ENCODE measurements at regions not wholly inside any gene's neighbourhood (a gene's known extent, or its start where the extent isn't known, plus 50 kb on each side); places are given as distances from the start of the nearest gene placed in this dataset.
A peak's percentile ranks its signal among the peaks of the same experiment; 100 is the strongest.
"Not testable (repeated sequence)": the region's sequence is repeated elsewhere in the genome, so short reads cannot be mapped to it uniquely, and the experiment has no call there.

DNA sequence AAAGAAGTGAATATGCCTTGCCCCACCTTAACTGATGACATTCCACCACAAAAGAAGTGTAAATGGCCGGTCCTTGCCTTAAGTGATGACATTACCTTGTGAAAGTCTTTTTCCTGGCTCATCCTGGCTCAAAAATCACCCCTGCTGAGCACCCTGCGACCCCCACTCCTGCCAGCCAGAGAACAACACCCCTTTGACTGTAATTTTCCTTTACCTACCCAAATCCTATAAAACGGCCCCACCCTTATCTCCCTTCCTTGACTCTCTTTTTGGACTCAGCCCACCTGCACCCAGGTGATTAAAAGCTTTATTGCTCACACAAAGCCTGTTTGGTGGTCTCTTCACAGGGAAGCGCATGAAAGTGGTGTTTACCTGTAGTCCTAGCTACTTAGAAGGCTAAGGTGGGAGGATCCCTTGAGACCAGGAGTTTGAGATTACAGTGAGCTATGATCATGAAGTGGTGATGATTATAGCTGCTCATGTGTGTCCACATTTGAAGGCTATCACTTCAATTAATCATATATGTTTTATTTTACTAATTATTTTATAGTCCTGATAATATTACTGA is 985.8 kb upstream of the POT1 start:
- peaks cover 0 to 31% (median 8%) of the 10 kb centered on the region in 7 donors for H3K9me3 Mint-ChIP-seq
- not testable (repeated sequence) for H3K4me1 Mint-ChIP-seq; ATAC-seq (ENCODE audit: low read depth in 2 of 2); H3K27ac Mint-ChIP-seq; H3K4me3 Mint-ChIP-seq; H3K36me3 Mint-ChIP-seq; H3K27me3 Mint-ChIP-seq; DNase-seq

DNA sequence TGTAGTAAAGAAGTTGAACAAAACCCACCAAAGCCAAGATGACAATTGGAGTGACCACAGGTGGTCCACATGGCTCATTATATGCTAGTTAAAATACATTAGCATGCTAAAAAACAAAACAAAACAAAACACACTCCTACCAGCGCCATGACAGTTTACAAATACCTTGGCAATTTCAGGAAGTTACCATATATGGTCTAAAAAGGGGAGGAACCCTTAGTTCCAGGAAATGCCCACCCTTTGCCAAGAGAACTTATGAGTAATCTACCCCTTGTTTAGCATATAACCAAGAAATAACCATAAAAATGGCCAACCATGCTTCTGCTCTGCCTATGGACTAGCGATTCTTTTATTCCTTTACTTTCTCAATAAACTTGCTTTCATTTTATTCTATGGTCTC is 979.1 kb upstream of the POT1 start:
- Mint-ChIP-seq H3K9me3 (peaks cover 2 to 21% (median 5%) of the 10 kb centered on the region in 7 donors), H3K36me3 (no peaks in the 10 kb centered on the region), H3K27ac (no peak overlapping the region), H3K27me3 (no peaks in the 10 kb centered on the region), H3K4me1 (no peaks in the 10 kb centered on the region), H3K4me3 (no peak overlapping the region)
- ATAC-seq (ENCODE audit: low read depth in 2 of 2) = no peak
- DNase-seq = no peak

DNA sequence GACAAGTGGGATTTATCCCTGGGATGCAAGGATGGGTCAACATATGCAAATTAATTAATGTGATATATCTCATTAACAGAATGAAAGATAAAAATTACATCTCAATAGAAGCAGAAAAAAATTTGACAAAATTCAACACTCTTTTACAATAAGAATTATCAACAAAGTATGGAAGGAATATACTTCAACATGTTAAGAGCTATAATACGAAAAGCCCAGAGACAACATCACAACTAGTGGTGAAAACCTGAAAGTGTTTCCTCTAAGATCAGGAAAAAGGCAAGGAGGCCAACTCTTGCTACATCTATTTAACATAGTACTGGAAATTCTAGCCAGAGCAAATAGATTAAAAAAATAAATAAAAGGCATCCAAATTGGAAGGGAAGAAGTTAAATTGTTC is 970.0 kb upstream of the POT1 start:
- Mint-ChIP-seq H3K4me3 (no peak overlapping the region), H3K27ac (no peak overlapping the region), H3K36me3 (no peaks in the 10 kb centered on the region), H3K27me3 (no peaks in the 10 kb centered on the region), H3K9me3 (peaks cover 0 to 28% (median 2%) of the 10 kb centered on the region in 7 donors), H3K4me1 (no peaks in the 10 kb centered on the region)
- no peak for ATAC-seq (ENCODE audit: low read depth in 2 of 2)
- no peak for DNase-seq

DNA sequence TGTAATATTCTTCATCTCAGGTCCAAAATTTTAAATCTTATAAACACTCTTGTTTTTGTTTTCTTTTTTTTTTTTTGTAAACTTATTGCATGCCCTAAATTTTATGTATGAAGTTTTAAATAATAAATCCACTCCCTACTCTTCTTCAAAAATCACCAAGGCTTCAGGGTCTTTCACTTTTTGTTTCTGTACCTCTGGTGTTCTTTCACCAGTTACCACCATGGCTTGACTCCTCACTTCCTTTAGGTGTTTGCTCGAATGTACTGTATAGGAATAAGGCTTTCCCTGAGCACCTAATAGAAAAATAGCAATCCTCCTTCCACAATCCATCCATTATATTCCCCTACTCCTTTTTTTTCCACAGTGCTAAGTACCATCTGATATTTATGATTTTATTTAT is 962.8 kb upstream of the POT1 start:
- Mint-ChIP-seq H3K4me3 (no peak overlapping the region), H3K36me3 (peaks cover 0 to 7% of the 10 kb centered on the region in 2 donors), H3K9me3 (peaks cover 0 to 7% (median 6%) of the 10 kb centered on the region in 7 donors), H3K27ac (no peak overlapping the region), H3K27me3 (no peaks in the 10 kb centered on the region), H3K4me1 (no peaks in the 10 kb centered on the region)
- DNase-seq = no peak
- ATAC-seq (ENCODE audit: low read depth in 2 of 2) = no peak

DNA sequence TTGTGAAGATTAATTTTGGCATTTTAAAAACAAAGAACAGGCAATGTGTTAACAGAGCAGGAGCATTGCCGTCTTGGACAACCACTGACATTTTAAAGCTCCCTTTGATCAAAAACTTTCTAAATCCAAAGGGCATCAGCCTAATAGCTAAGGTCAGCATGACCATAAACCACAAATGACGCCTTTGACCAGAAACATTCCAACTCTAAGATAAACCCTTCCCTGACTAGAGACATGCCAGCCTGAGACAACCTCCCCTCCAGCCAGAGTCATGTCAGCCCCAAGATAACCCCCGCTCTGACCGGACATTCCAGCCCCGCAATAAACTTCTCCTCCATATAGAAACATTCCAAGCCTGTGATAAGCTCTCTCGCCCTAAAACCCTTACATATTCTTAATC is 949.4 kb upstream of the POT1 start:
- Mint-ChIP-seq H3K27ac (no peak overlapping the region), H3K4me1 (no peaks in the 10 kb centered on the region), H3K27me3 (no peaks in the 10 kb centered on the region), H3K36me3 (no peaks in the 10 kb centered on the region), H3K9me3 (peaks cover 0 to 12% (median 0%) of the 10 kb centered on the region in 7 donors), H3K4me3 (no peak overlapping the region)
- ATAC-seq (ENCODE audit: low read depth in 2 of 2) = no peak
- no peak for DNase-seq

DNA sequence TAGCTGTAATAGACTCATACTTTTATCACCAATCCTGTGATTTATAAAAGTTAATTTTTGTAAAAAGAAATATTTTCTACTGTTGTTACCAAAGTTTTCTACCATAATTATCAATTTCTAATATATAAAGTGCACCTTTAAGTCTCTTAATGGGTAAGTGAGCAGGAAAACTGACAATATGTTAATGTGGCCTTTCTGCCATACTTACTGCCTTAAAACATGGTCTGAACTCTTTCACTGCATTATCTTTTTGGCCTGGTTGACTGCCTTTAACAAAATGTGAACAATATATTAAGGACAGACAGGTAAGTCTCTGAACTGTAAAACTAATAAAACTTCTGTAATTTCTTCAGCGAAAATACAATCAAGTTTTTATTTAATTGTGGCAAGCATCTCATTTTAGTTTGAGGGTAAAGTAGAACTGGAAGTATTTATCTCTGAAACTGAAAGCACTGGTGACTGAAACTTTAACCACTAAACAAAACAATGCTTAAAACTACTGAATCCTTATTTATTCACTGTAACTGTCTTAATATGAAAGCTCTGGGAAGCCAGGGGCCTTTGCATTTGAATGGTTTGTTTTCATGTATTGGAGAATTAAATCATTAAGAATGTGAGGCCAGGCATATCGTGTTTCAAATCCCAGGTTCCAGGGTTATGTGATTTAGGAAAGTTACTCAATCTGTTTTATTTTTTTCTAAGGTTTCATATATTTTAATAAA is 948.8 kb upstream of the POT1 start:
- peaks cover 0 to 12% (median 0%) of the 10 kb centered on the region in 7 donors for H3K9me3 Mint-ChIP-seq

DNA sequence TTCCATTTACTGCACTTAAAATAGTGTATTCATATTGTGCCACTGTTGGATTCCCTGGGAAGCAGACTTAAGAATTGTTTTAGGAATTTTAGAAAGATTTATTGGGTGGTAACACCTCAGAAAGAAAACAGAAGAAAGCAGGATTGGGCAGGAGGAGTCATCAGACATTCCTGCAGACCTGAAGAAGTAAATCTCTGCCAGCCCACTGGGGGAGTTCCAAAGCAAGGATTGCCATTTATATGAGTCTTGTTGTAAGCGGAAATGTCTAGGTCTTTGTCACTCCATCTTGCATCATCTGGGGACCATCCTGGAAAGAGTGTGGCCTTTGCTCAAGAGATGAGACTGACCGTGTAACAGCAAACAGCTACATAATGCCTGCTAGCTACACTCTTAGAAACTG is 947.6 kb upstream of the POT1 start:
- Mint-ChIP-seq H3K4me3 (no peak overlapping the region), H3K27me3 (no peaks in the 10 kb centered on the region), H3K9me3 (peaks cover 0 to 6% (median 0%) of the 10 kb centered on the region in 7 donors)

More for the DNA sequence above, 948.8 kb upstream of the POT1 start:
- Mint-ChIP-seq H3K4me1 (no peaks in the 10 kb centered on the region), H3K4me3 (no peak overlapping the region), H3K27ac (no peak overlapping the region), H3K27me3 (no peaks in the 10 kb centered on the region), H3K36me3 (no peaks in the 10 kb centered on the region)
- no peak for DNase-seq
- no peak for ATAC-seq (ENCODE audit: low read depth in 2 of 2)

DNA sequence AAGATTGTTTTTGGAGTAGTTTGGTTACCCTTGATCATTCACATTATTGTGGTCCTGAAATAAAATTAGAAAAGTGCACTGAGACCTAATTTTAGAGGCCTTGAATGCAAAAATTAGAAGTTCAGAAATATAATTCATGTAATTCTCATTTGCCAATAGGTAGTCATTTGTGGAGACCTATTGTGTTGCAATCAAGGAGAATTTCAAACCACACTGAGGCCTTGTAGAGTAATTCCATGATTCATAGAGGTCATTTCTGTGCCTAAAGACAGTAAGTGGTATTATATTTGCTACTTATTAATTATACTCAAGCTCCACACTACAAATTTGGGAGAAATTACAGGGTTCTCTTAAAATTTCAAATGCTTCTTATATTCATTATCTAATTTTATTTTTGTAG is 946.8 kb upstream of the POT1 start:
- no peaks in the 10 kb centered on the region for H3K4me1 Mint-ChIP-seq
- DNase-seq (no peak), ATAC-seq (ENCODE audit: low read depth in 2 of 2) (no peak)
- peaks cover 0 to 6% (median 0%) of the 10 kb centered on the region in 7 donors for H3K9me3 Mint-ChIP-seq
- H3K4me3 Mint-ChIP-seq = no peak overlapping the region
- no peaks in the 10 kb centered on the region for H3K27me3 Mint-ChIP-seq
- H3K27ac Mint-ChIP-seq = no peak overlapping the region
- no peaks in the 10 kb centered on the region for H3K36me3 Mint-ChIP-seq

More for the DNA sequence above, 947.6 kb upstream of the POT1 start:
- H3K27ac Mint-ChIP-seq = no peak overlapping the region
- ATAC-seq (ENCODE audit: low read depth in 2 of 2) (no peak), DNase-seq (no peak)
- no peaks in the 10 kb centered on the region for H3K36me3 Mint-ChIP-seq
- no peaks in the 10 kb centered on the region for H3K4me1 Mint-ChIP-seq

DNA sequence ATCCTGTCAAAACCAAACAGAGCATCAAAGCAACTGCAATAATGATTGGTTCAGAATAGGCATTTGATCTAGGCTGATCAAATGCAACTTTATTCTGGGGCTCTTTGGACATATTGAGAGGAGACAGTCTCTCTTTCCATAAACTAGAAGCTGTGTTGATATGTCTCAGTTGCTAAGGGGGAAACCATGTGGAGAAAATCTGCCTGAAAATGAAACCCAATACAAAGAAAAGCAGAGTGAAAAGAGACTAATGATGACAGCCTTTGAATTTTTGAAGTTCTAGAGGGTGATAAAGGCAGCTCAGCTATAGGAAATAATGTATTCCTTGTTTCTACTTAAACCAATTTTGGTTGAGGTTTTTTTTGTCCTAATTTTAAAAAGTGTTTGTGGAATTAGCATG is 941.8 kb upstream of the POT1 start:
- Mint-ChIP-seq H3K4me1 (no peaks in the 10 kb centered on the region), H3K9me3 (peaks cover 0 to 20% (median 3%) of the 10 kb centered on the region in 7 donors), H3K36me3 (no peaks in the 10 kb centered on the region), H3K27ac (no peak overlapping the region), H3K4me3 (no peak overlapping the region), H3K27me3 (no peaks in the 10 kb centered on the region)
- ATAC-seq (ENCODE audit: low read depth in 2 of 2) = no peak
- no peak for DNase-seq

DNA sequence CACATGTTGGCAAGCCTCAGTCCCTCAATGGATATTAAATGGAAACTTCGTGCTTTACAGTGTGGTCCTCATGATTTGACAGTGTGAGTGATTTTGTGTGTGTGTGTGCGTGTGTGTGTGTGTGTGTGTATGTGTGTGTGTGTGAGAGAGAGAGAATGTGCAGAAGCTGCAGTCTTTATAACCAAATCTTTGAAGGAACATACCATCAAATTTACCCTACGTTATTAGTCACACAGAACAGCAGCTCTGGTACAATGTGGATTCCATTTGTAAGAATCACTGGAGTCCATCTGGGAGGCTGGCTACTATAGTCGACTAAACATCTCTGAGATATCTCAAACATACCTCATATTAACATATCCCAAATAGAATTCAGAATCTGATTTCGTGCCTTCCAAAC is 928.0 kb upstream of the POT1 start:
- peaks cover 0 to 16% (median 7%) of the 10 kb centered on the region in 7 donors for H3K9me3 Mint-ChIP-seq
- H3K4me3 Mint-ChIP-seq = no peak overlapping the region
- no peaks in the 10 kb centered on the region for H3K36me3 Mint-ChIP-seq
- H3K4me1 Mint-ChIP-seq = no peaks in the 10 kb centered on the region
- no peak for DNase-seq
- no peak for ATAC-seq (ENCODE audit: low read depth in 2 of 2)
- H3K27me3 Mint-ChIP-seq = no peaks in the 10 kb centered on the region
- H3K27ac Mint-ChIP-seq = no peak overlapping the region

DNA sequence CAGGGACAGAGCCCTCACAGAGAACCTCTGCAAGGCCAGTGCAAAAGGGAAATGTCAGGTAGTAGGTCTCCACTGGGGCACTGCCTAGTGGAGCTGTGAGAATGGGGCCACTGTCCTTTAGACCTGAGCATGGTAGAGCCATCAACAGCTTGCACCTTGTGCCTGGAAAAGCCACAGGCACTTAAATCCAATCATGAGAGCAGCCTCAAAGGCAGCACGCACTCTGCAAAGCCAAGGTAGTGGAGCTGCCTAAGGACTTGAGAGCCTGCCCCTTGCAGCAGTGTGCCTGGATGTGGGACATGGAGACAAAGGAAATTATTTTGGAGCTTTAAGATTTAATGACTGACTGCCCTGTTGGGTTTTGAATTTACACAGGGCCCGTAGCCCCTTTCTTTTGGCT is 918.5 kb upstream of the POT1 start:
- H3K27me3 Mint-ChIP-seq = no peaks in the 10 kb centered on the region
- ATAC-seq (ENCODE audit: low read depth in 2 of 2) (no peak), DNase-seq (no peak)
- no peak overlapping the region for H3K4me3 Mint-ChIP-seq
- H3K9me3 Mint-ChIP-seq = peaks cover 5 to 32% (median 13%) of the 10 kb centered on the region in 7 donors
- no peaks in the 10 kb centered on the region for H3K4me1 Mint-ChIP-seq
- H3K36me3 Mint-ChIP-seq = no peaks in the 10 kb centered on the region
- H3K27ac Mint-ChIP-seq = peak overlapping the region in 1 of 6 donors; percentile 67

DNA sequence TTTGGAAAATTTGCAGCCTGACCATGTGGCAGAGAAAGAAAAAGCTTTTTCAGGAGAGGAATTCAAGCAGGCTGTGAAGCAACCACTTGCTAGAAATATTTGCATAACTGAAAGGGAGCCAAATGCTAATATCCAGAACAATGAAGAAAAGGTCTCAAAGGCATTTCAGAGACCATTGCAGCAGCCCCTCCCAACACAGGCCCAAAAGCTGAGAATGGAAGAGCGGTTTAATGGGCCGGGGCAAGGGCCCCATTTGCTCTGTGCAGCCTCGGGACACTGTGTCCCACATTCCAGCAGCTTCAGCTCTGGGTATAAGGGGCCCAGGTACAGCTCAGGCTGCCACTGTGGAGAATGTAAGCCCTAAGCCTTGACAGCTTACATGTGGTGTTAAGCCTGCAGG is 918.1 kb upstream of the POT1 start:
- ATAC-seq (ENCODE audit: low read depth in 2 of 2) = no peak
- no peak for DNase-seq
- no peaks in the 10 kb centered on the region for H3K4me1 Mint-ChIP-seq
- peaks cover 5 to 32% (median 13%) of the 10 kb centered on the region in 7 donors for H3K9me3 Mint-ChIP-seq
- no peaks in the 10 kb centered on the region for H3K36me3 Mint-ChIP-seq
- H3K27me3 Mint-ChIP-seq = no peaks in the 10 kb centered on the region
- H3K27ac Mint-ChIP-seq = no peak overlapping the region
- no peak overlapping the region for H3K4me3 Mint-ChIP-seq

DNA sequence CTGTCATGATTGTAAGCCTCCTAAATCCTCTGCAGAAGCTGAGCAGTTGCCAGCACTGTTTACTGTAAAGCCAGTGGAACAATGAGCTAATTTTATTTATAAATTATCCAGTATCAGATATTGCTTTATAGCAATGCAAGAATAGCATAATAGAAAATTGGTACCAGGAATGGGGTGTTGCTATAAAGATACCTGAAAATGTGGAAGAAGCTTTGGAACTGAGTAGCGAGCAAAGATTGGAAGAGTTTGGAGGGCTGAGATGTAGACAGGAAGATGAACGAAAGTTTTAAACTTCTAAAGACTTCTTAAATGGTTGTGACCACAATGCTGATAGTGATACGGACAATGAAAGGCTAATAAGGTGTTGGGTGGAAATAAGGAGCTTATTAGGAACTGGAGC is 917.4 kb upstream of the POT1 start:
- H3K4me3 Mint-ChIP-seq = no peak overlapping the region
- H3K9me3 Mint-ChIP-seq = peaks cover 2 to 32% (median 11%) of the 10 kb centered on the region in 7 donors
- no peak for DNase-seq
- no peaks in the 10 kb centered on the region for H3K36me3 Mint-ChIP-seq
- ATAC-seq (ENCODE audit: low read depth in 2 of 2) = no peak
- no peaks in the 10 kb centered on the region for H3K4me1 Mint-ChIP-seq
- H3K27me3 Mint-ChIP-seq = no peaks in the 10 kb centered on the region
- no peak overlapping the region for H3K27ac Mint-ChIP-seq

DNA sequence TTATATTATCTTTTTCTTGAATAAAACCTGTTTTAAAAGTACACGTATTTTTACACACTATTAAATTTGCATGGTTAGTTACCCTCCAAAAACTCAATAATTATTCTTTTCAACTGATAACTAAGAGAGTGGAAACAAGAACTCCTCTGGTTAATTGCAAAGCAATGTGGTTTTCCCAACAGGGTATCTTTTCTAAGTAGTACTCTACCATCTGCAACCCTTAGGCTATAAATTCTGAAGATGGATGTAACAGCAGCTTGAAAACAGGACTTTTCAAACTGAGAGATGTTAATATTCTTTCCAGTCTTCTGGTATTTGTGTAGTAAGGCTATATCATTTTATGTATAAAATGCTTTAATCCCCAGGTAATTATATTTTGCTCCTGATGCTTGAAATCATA is 916.1 kb upstream of the POT1 start:
- no peaks in the 10 kb centered on the region for H3K27me3 Mint-ChIP-seq
- no peak for DNase-seq
- H3K4me1 Mint-ChIP-seq = no peaks in the 10 kb centered on the region
- H3K9me3 Mint-ChIP-seq = peaks cover 0 to 32% (median 13%) of the 10 kb centered on the region in 7 donors
- no peak overlapping the region for H3K27ac Mint-ChIP-seq
- ATAC-seq (ENCODE audit: low read depth in 2 of 2) = no peak
- no peaks in the 10 kb centered on the region for H3K36me3 Mint-ChIP-seq
- H3K4me3 Mint-ChIP-seq = no peak overlapping the region

All from naive B cell (primary cell).